HFF-Myc (cell line): ENCODE measurements at regions not wholly inside any gene's neighbourhood (a gene's known extent, or its start where the extent isn't known, plus 50 kb on each side); places are given as distances from the start of the nearest gene placed in this dataset.

Source experiments
- DNase-seq: peaks from one replicate; pipeline ENCODE4 v3.0.0-alpha.2; 2011; ENCODE audit warnings: low read depth; ENCODE audit errors: extremely low read depth
- H3K4me3 ChIP-seq: replicated peaks from 2 replicates; pipeline ENCODE4 v1.5.1; 2011; ENCODE audit warnings: low read depth, mild to moderate bottlenecking, control low read depth, low read length
- TF ChIP-seq, protein P1 (sequence below): IDR thresholded peaks from 2 replicates; pipeline ENCODE4 v1.5.1; 2012; ENCODE audit warnings: mild to moderate bottlenecking, low read depth, low read length, control low read depth; ENCODE audit errors: missing control alignments

DNA sequence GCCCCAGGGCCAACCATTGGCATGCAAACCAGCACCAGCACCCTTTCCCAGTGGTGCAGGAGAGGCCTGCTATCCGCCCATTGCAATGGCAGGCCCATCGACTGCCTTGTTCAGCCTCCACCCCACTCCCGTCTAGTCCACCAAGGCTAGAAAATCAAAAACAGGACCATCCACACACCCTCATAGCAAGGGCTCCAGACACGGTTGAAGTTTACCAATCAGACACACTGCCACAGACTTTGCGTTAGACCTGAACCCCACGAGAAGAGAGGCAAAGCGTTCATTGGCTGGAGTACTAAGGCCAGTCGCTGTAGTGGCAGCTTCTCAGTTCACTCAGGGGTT is 95.3 kb upstream of the TEX51 start:
- DNase-seq: no peak
- H3K4me3 ChIP-seq: no peak overlapping the region
- TF ChIP-seq, protein P1, sequence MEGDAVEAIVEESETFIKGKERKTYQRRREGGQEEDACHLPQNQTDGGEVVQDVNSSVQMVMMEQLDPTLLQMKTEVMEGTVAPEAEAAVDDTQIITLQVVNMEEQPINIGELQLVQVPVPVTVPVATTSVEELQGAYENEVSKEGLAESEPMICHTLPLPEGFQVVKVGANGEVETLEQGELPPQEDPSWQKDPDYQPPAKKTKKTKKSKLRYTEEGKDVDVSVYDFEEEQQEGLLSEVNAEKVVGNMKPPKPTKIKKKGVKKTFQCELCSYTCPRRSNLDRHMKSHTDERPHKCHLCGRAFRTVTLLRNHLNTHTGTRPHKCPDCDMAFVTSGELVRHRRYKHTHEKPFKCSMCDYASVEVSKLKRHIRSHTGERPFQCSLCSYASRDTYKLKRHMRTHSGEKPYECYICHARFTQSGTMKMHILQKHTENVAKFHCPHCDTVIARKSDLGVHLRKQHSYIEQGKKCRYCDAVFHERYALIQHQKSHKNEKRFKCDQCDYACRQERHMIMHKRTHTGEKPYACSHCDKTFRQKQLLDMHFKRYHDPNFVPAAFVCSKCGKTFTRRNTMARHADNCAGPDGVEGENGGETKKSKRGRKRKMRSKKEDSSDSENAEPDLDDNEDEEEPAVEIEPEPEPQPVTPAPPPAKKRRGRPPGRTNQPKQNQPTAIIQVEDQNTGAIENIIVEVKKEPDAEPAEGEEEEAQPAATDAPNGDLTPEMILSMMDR: no peak

GRCh38 chr2:126804347-126804746 is 94.3 kb upstream of the TEX51 start:
- TF ChIP-seq, protein P1: no peak
- no peak for DNase-seq
- no peak overlapping the region for H3K4me3 ChIP-seq

DNA sequence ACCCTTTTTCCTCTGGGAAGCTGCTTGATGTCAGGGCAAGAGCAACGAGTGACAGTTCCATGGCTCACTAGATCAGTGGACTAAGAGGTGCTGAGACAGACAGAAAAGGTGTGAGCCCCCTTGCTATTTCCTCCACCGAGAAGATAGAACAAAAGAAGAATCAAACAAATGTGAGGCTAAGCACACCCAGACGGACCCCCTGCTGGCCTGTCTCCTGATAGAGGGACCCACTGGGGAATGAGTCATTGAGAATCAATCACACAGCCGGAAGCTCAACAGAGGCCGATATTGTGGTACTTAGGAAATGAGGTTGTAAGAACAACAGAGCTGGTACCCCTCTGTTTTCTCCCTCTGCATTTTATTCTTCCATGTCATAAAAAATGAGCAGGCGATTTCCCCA is 89.8 kb upstream of the TEX51 start:
- TF ChIP-seq, protein P1: no peak
- no peak overlapping the region for H3K4me3 ChIP-seq
- DNase-seq: no peak

DNA sequence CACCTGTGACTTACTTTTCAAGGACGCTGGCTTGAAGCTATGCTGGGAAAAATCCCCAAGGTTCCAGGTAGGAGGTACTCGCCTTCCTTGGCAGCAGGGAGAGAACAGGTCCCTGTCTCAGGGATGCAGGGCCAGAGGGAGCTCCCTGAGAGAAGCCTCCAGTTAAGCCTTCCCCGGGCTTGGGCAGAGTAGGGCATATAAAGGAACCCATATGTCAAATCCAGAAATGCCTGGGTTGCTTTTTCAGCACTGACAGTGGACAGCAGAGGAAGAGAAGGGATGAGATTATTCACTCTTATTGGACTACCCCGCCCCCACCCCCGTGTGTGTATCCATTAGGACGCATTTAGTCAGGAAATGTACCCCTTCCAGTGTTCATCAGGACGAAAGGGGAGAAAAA is 89.3 kb upstream of the TEX51 start:
- TF ChIP-seq, protein P1: no peak
- no peak for DNase-seq
- no peak overlapping the region for H3K4me3 ChIP-seq

DNA sequence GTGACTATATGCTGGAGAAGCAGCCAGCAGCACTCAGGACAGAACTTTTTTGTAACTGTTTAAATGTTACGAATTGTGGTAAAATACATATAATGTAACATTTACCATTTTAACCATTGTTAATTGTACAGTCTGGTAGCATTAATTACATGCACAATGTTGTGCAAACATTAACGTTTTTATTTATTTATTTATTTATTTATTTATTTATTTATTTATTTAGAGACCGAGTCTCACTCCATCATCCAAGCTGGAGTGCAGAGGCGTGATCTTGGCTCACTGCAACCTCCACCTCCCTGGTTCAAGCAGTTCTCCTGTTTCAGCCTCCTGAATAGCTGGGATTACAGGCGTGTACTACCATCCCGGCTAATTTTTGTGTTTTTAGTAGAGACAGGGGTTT is 88.7 kb upstream of the TEX51 start:
- H3K4me3 ChIP-seq: no peak overlapping the region
- TF ChIP-seq, protein P1: no peak
- no peak for DNase-seq

DNA sequence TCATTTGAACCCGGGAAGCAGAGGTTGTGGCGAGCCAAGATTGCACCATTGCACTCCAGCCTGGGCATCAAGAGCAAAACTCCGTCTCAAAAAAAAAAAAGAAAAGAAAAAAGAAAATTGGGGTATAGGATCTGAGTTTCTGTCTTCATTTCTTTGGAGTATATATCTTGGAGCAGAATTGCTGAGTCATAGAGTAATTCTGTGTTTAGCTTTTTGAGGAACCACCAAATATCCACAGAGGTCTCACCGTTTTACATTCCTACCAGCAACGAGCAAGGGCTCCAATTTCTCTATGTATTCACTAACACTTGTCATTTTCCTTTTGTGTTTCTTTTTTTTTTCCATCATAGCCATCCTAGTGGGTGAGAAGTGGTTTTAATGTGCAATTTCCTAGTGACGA is 87.6 kb upstream of the TEX51 start:
- no peak for DNase-seq
- no peak overlapping the region for H3K4me3 ChIP-seq
- TF ChIP-seq, protein P1: no peak

- TF ChIP-seq, protein P1: no peak
- H3K4me3 ChIP-seq: no peak overlapping the region
- no peak for DNase-seq
Measured at GRCh38 chr2:126817172-126817571, 81.5 kb upstream of the TEX51 start.
